Pulmonary artery endothelial cell (primary cell): ENCODE measurements at regions not wholly inside any gene's neighbourhood (a gene's known extent, or its start where the extent isn't known, plus 50 kb on each side); places are given as distances from the start of the nearest gene placed in this dataset.

ENCODE experiments used
- DNase-seq: peaks from one replicate; pipeline ENCODE4 v3.0.0-alpha.2; 2011; ENCODE audit warnings: low read depth, low spot score

GRCh38 chr3:144516026-144516425 is 544.4 kb downstream of the DIPK2A start:
- no peak for DNase-seq

- no peak for DNase-seq
Observed at GRCh38 chr3:144516589-144516988, 545.0 kb downstream of the DIPK2A start.

- DNase-seq = no peak
Observed at GRCh38 chr3:144521131-144521530, 549.5 kb downstream of the DIPK2A start.

- no peak for DNase-seq
Observed at GRCh38 chr3:144522456-144522855, 550.8 kb downstream of the DIPK2A start.

DNA sequence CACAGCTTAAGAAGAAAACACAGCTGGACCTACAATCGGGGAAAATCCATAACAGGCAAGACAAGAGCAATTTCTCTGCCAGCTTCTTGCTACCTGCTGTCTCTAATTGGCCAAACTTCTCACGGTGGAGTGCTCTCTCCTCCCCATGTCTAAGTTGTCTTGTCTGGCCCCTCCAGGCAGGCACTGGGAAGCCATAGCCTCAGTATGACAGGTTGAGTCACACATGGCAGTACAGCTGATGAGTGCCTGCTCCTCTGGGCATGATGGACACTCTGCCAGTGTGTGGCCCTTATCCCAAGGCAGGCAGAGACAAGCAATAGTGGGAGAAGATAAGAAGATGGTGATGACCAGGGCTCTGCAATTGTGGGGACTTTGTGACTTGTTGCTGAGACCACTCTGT is 551.8 kb downstream of the DIPK2A start:
- no peak for DNase-seq

DNA sequence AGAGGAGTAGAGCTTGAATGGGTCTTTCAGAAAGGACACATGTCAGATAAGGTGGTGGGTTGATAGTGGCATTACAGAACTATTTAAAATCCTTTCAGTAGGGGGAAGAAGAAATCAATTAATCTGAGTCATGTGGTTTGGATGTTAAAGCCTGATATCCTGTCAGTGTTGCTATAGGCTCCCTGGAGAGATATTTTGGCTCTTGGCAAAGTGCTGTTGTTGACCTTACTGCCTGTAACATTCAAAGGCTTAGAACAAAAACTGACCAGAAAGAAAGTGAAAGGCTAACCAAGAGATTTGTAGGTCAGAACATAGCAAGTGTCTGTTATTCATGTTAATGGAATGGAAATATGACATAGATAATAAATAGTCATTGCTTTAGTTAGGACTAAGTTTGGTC is 552.9 kb downstream of the DIPK2A start:
- DNase-seq = no peak

GRCh38 chr3:144529566-144529965 is 557.9 kb downstream of the DIPK2A start:
- no peak for DNase-seq

- no peak for DNase-seq
Observed at GRCh38 chr3:144544871-144545270, 573.2 kb downstream of the DIPK2A start.

- DNase-seq = no peak
Observed at GRCh38 chr3:144546539-144546938, 574.9 kb downstream of the DIPK2A start.

DNA sequence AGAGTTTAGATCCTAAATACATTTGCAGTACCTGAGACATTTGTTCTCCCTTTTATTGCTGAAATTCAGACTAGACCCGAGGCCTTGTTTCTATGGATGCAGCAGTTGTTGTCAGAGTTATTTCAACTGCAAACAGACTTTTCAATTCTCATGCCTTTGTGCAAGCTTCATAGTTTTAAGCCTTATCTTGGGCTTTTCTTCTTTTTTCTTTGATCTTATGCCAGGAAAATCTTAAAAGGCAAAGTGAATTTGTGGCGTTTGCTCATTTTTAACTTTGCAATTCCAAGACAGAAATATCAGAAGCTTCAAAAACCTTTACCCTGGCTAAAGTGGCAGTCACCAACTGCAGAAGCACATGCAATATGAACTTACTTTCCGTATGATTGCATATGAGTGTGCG is 576.7 kb downstream of the DIPK2A start:
- no peak for DNase-seq

DNA sequence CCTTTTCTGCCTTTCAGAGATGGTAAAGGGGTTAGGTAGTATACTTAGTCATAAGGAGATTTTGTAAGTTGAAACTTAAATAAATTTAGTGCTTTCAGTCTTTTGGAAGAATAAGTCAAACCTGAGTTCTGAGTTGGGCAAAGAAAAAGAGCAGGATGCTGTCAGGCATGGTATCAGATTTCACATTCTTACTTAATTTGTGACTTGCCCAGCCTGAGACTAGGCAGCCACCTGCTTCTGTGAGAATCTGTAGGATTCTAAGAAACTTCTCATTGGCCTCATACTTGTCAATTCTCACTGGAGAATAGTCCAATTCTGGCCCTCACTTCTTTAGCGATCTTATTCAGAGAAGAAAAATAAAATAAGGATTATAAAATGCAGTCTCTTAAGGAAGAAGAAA is 577.5 kb downstream of the DIPK2A start:
- DNase-seq = no peak

GRCh38 chr3:144552346-144553057 is 580.9 kb downstream of the DIPK2A start:
- no peak for DNase-seq

DNA sequence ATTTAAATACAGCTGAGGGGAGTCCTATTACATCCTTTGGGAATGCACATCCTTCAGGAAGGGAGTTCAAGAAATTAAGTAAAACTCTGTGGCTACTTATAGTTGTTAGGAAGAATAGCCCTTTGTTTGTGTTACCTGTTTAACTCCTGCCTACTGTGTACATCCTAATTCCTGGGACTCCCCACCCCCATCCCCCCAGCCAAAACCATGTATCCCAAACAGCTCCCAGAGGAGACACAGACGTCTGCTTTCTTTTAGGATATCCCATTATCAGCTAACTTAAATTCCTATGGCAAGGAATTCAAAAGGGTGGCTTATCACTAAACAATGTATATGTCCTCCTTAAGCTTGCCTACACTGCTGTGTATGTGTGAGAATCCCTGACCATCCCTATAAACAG is 581.7 kb downstream of the DIPK2A start:
- no peak for DNase-seq

DNA sequence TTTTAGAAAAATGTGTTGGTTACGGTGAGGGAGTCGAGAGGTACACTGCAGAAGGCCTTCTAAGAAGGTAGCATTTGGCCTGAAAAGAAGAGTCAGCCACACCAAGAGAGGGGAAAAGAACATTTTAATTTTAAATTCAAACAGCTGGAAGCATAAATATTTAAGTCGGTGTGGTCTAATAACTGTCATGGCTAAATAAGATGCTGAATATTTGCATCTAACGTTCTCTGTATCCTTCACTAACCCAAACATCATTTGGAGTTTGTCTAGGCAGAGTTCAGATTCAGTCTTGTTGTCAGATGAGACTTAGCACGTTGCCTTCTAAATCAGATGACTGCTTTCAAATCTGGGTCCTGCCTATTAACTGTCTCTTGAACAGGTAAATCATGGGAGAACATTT is 583.3 kb downstream of the DIPK2A start:
- DNase-seq = no peak

- no peak for DNase-seq
Observed at GRCh38 chr3:144556392-144556791, 584.8 kb downstream of the DIPK2A start.

DNA sequence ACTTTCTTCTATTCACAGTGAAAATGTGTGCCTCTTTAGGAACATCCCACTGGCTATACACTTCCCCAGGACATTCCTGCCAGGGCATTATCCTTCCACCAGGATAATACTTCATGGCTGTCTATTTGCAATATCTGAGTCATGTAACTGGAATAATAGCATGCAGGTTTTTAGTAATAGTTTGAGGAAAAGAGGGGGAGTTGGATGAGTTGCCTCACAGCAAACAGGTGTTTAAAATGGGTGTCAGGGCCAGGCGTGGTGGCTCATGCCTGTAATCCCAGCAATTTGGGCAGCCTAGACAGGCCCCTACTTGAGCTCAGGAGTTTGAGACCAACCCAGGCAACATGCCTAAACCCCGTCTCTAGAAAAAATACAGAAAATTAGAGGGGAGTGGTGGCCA is 585.9 kb downstream of the DIPK2A start:
- no peak for DNase-seq

GRCh38 chr3:144564011-144564410 is 592.4 kb downstream of the DIPK2A start:
- DNase-seq = peak; percentile 52

DNA sequence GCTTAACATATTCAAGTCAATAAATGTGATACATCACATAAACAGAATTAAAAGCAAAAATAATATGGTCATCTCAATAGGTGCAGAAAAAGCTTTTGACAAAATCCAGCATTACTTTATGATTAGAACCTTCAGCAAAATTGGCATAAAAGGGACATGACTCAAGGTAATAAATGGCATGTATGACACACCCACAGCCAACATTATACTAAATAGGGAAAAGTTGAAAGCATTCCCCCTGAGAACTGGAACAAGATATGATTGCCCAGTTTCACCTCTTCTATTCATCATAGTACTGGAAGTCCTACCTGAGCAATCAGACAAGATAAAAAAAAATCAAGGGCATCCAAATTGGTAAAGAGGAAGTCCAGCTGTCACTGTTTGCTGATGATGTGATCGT is 594.7 kb downstream of the DIPK2A start:
- no peak for DNase-seq

GRCh38 chr3:144569651-144570050 is 598.0 kb downstream of the DIPK2A start:
- DNase-seq = no peak

- DNase-seq = no peak
Observed at GRCh38 chr3:144583871-144584270, 612.2 kb downstream of the DIPK2A start.

GRCh38 chr3:144585408-144585807 is 613.8 kb downstream of the DIPK2A start:
- DNase-seq = no peak

DNA sequence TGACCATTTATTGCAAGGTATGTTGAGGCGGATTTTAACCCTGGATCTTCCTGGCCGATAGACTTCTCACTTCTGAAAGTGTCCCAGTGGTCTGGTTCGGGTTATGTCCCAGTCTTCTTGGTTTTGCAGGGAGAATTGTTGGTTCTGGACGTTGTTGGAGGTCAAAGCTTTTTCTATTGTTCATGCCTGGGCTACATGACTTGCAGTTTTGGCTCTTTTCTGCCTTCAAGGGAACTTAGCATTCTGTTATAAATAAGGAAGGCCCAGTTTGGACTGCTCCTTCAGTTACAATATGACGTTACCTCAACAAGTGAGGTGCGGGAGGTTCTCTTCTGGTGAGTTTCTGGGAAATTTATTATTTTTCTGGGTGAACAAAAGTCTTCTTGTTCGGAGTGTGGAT is 614.3 kb downstream of the DIPK2A start:
- DNase-seq = no peak

- DNase-seq = no peak
Observed at GRCh38 chr3:144586382-144586781, 614.8 kb downstream of the DIPK2A start.

DNA sequence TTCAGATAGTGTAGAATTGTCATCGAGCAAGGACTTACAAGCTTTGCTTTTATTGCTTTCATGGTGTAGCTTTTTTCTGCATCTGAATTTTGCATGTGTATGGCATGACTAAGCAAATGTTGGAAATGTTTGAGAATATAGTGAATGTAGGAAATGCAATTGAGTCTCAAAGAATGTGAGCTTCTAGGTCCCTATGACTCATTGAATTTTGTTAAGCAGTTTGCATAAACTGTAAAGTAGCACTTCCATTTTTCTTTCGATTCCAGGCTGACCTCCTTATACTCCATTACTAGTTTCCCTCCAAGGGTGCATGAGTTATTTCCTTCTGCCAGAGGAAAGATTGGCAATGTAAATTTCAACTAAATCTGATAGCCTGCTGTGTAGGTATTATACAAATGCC is 619.2 kb downstream of the DIPK2A start:
- peak; percentile 72 for DNase-seq
